ENCODE measurements at regions not wholly inside any gene's neighbourhood (a gene's known extent, or its start where the extent isn't known, plus 50 kb on each side); places are given as distances from the start of the nearest gene placed in this dataset.

DNA sequence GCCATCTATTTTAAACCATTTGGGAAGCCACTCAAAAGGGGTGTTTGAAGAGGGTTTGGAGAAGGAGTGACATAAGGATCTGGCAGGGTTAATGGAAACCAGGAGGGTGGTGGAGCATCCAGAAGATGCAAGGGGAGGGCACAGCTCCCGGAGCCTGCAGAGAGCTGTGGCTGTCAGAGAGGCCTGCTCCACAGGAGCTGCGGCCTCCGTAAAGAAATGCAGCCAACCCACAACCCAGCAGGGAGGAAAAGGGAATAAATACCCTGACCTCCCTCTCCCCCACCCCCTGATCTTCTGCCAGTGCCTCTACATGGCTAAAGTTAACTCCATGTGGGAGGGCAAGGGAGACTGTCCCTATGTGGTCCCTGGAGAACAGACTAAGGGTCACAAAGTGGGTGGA, 567.1 kb upstream of the POU3F3 start:
- H3K9me3 ChIP-seq (ENCODE audit: low read depth, low read length), result peaks cover 3% of the 10 kb centered on the region
- H3K27ac ChIP-seq (ENCODE audit: low read depth, low read length), result no peak overlapping the region
- no peaks in the 10 kb centered on the region for H3K27me3 ChIP-seq (ENCODE audit: insufficient read depth, low read length)
- TF ChIP-seq CTCF (IDR thresholded peaks at IDR 0.05; ENCODE audit: extremely low read depth, low read depth, low read length), result no peak
- no peak overlapping the region for H2AFZ ChIP-seq (ENCODE audit: low read length)
- DNase-seq (ENCODE audit: insufficient read length, low spot score, missing footprints), result no peak
- no peaks in the 10 kb centered on the region for H3K79me2 ChIP-seq (ENCODE audit: insufficient read depth, low read length)
- no peak overlapping the region for H3K4me3 ChIP-seq (ENCODE audit: insufficient read depth, low read length)
- no peaks in the 10 kb centered on the region for H3K4me1 ChIP-seq (ENCODE audit: insufficient read depth, low read length)
- H3K4me2 ChIP-seq (ENCODE audit: insufficient read depth, low read length), result no peak overlapping the region
- H3K36me3 ChIP-seq (ENCODE audit: insufficient read depth, low read length), result no peaks in the 10 kb centered on the region
- no peaks in the 10 kb centered on the region for H4K20me1 ChIP-seq (ENCODE audit: insufficient read depth, low read length)

DNA sequence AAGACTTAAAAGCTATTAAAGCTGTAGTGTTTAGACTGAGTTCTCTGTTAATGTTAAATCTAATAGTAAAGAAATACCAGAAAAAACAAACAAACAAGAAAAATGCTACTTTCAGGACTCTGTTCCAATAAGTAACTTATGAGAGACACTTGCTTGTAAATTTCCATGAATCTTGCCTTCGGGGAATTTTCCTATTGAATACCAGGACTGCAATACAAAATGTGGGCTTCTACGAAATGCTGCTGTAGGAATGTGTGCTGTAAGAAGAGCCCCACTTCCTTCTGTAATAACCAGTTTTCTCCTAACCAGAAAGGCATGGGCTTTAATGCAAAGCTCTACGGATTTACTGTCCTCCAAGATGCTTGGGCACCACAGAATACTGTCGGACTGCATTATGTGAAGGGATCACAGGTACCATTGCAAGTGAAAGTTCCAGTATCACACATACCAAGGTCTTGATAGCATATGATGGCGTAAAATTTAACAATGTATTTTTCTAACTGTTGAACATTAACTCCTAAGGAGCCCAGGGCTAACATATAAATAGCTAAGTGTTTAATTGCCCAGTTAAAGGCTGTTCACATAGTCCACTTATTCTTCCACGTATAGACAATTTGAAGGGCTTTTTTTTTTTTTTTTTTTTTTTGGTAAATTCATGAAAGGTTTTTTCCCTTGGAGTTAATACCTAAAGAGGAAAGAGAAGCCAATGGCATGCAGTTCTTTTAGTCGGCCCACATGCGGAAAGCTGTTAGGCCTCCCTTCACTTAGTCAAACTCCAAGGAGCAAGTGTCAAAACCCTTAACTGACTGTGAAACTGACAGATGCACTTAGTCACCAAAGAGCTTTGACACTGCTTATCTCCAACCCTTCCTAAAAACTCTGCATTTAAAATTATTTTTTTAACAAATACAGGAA, 564.0 kb upstream of the POU3F3 start:
- no peaks in the 10 kb centered on the region for H3K36me3 ChIP-seq (ENCODE audit: insufficient read depth, low read length)
- H3K4me1 ChIP-seq (ENCODE audit: insufficient read depth, low read length), result no peaks in the 10 kb centered on the region
- H3K4me3 ChIP-seq (ENCODE audit: insufficient read depth, low read length), result no peak overlapping the region
- peaks cover 3% of the 10 kb centered on the region for H3K9me3 ChIP-seq (ENCODE audit: low read depth, low read length)
- no peaks in the 10 kb centered on the region for H3K27me3 ChIP-seq (ENCODE audit: insufficient read depth, low read length)
- H4K20me1 ChIP-seq (ENCODE audit: insufficient read depth, low read length), result no peaks in the 10 kb centered on the region
- H2AFZ ChIP-seq (ENCODE audit: low read length), result no peak overlapping the region
- H3K79me2 ChIP-seq (ENCODE audit: insufficient read depth, low read length), result no peaks in the 10 kb centered on the region
- H3K27ac ChIP-seq (ENCODE audit: low read depth, low read length), result no peak overlapping the region
- no peak for DNase-seq (ENCODE audit: insufficient read length, low spot score, missing footprints)
- no peak overlapping the region for H3K4me2 ChIP-seq (ENCODE audit: insufficient read depth, low read length)
- no peak for TF ChIP-seq CTCF (IDR thresholded peaks at IDR 0.05; ENCODE audit: extremely low read depth, low read depth, low read length)

- Histone ChIP-seq H4K20me1 (ENCODE audit: insufficient read depth, low read length) (no peaks in the 10 kb centered on the region), H3K36me3 (ENCODE audit: insufficient read depth, low read length) (no peaks in the 10 kb centered on the region), H3K27ac (ENCODE audit: low read depth, low read length) (no peak overlapping the region), H3K27me3 (ENCODE audit: insufficient read depth, low read length) (no peaks in the 10 kb centered on the region), H3K79me2 (ENCODE audit: insufficient read depth, low read length) (no peaks in the 10 kb centered on the region), H3K4me2 (ENCODE audit: insufficient read depth, low read length) (no peak overlapping the region), H3K4me3 (ENCODE audit: insufficient read depth, low read length) (no peak overlapping the region), H2AFZ (ENCODE audit: low read length) (no peak overlapping the region), H3K9me3 (ENCODE audit: low read depth, low read length) (peaks cover 2% of the 10 kb centered on the region), H3K4me1 (ENCODE audit: insufficient read depth, low read length) (no peaks in the 10 kb centered on the region)
- no peak for TF ChIP-seq CTCF (IDR thresholded peaks at IDR 0.05; ENCODE audit: extremely low read depth, low read depth, low read length)
- no peak for DNase-seq (ENCODE audit: insufficient read length, low spot score, missing footprints)
Measured at GRCh38 chr2:104290566-104290891, 563.4 kb upstream of the POU3F3 start.

DNA sequence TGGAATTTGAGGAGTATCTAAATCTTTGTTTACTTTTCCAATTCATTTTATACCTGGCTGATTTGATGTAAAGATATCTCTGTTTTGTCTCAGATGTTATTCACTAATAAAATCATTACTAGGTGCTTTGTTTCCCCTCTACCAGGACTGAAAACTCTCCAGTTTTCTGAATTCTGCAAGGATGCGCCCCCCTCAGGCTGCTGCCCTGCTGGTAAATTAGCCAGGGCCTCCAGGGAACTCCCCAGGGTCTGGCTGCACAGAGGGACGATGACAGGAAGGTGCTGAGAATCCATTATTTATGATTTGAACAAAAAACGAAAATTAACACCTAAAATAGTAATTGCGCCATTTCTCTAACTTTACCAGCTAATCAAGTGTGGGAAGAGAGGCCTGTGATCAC, 541.2 kb upstream of the POU3F3 start:
- Histone ChIP-seq H3K27ac (ENCODE audit: low read depth, low read length) (no peak overlapping the region), H3K4me1 (ENCODE audit: insufficient read depth, low read length) (no peaks in the 10 kb centered on the region), H4K20me1 (ENCODE audit: insufficient read depth, low read length) (no peaks in the 10 kb centered on the region), H3K4me2 (ENCODE audit: insufficient read depth, low read length) (no peak overlapping the region), H3K9me3 (ENCODE audit: low read depth, low read length) (no peaks in the 10 kb centered on the region), H2AFZ (ENCODE audit: low read length) (no peak overlapping the region), H3K4me3 (ENCODE audit: insufficient read depth, low read length) (no peak overlapping the region), H3K27me3 (ENCODE audit: insufficient read depth, low read length) (no peaks in the 10 kb centered on the region), H3K79me2 (ENCODE audit: insufficient read depth, low read length) (no peaks in the 10 kb centered on the region), H3K36me3 (ENCODE audit: insufficient read depth, low read length) (no peaks in the 10 kb centered on the region)
- DNase-seq (ENCODE audit: insufficient read length, low spot score, missing footprints), result no peak
- no peak for TF ChIP-seq CTCF (IDR thresholded peaks at IDR 0.05; ENCODE audit: extremely low read depth, low read depth, low read length)
